ENCODE measurements at regions not wholly inside any gene's neighbourhood (a gene's known extent, or its start where the extent isn't known, plus 50 kb on each side); places are given as distances from the start of the nearest gene placed in this dataset.
"Not testable (repeated sequence)": the region's sequence is repeated elsewhere in the genome, so short reads cannot be mapped to it uniquely, and the experiment has no call there.

GRCh38 chr12:131389054-131390013 is 321.6 kb upstream of the SFSWAP start:
- DNase-seq (ENCODE audit: low read depth in 2 of 2), result no peak

- DNase-seq (ENCODE audit: low read depth in 2 of 2), result no peak
Measured at GRCh38 chr12:131390412-131391334, 320.2 kb upstream of the SFSWAP start.

- DNase-seq (ENCODE audit: low read depth in 2 of 2), result no peak
Measured at GRCh38 chr12:131391399-131391798, 319.5 kb upstream of the SFSWAP start.

GRCh38 chr12:131394752-131395151 is 316.1 kb upstream of the SFSWAP start:
- DNase-seq (ENCODE audit: low read depth in 2 of 2), result not testable (repeated sequence)

- DNase-seq (ENCODE audit: low read depth in 2 of 2), result not testable (repeated sequence)
Measured at GRCh38 chr12:131395209-131395684, 315.6 kb upstream of the SFSWAP start.

- DNase-seq (ENCODE audit: low read depth in 2 of 2), result no peak
Measured at GRCh38 chr12:131395971-131396573, 314.8 kb upstream of the SFSWAP start.

- DNase-seq (ENCODE audit: low read depth in 2 of 2), result no peak
Measured at GRCh38 chr12:131397493-131398181, 313.3 kb upstream of the SFSWAP start.

GRCh38 chr12:131399000-131399399 is 311.9 kb upstream of the SFSWAP start:
- DNase-seq (ENCODE audit: low read depth in 2 of 2), result no peak

GRCh38 chr12:131400668-131401294 is 310.1 kb upstream of the SFSWAP start:
- not testable (repeated sequence) for DNase-seq (ENCODE audit: low read depth in 2 of 2)

- not testable (repeated sequence) for DNase-seq (ENCODE audit: low read depth in 2 of 2)
Measured at GRCh38 chr12:131401907-131402633, 308.8 kb upstream of the SFSWAP start.

GRCh38 chr12:131402781-131403396 is 308.0 kb upstream of the SFSWAP start:
- no peak for DNase-seq (ENCODE audit: low read depth in 2 of 2)

- DNase-seq (ENCODE audit: low read depth in 2 of 2), result no peak
Measured at GRCh38 chr12:131403676-131404075, 307.2 kb upstream of the SFSWAP start.

- no peak for DNase-seq (ENCODE audit: low read depth in 2 of 2)
Measured at GRCh38 chr12:131404705-131405104, 306.2 kb upstream of the SFSWAP start.

- no peak for DNase-seq (ENCODE audit: low read depth in 2 of 2)
Measured at GRCh38 chr12:131407221-131408035, 303.5 kb upstream of the SFSWAP start.

GRCh38 chr12:131408036-131408365 is 302.9 kb upstream of the SFSWAP start:
- DNase-seq (ENCODE audit: low read depth in 2 of 2), result no peak

GRCh38 chr12:131408484-131408883 is 302.4 kb upstream of the SFSWAP start:
- no peak for DNase-seq (ENCODE audit: low read depth in 2 of 2)

- DNase-seq (ENCODE audit: low read depth in 2 of 2), result no peak
Measured at GRCh38 chr12:131409211-131409610, 301.7 kb upstream of the SFSWAP start.

- not testable (repeated sequence) for DNase-seq (ENCODE audit: low read depth in 2 of 2)
Measured at GRCh38 chr12:131411827-131412226, 299.1 kb upstream of the SFSWAP start.

GRCh38 chr12:131413006-131413405 is 297.9 kb upstream of the SFSWAP start:
- no peak for DNase-seq (ENCODE audit: low read depth in 2 of 2)
